WTC11 (cell line): ENCODE measurements at regions not wholly inside any gene's neighbourhood (a gene's known extent, or its start where the extent isn't known, plus 50 kb on each side); places are given as distances from the start of the nearest gene placed in this dataset.

Experiments
- AFF4 ChIP-seq: sonication (generic); formaldehyde crosslinking; IDR thresholded peaks from 2 replicates; pipeline ENCODE4 v1.8.1; 2023; ENCODE audit warnings: mild to moderate bottlenecking, missing genetic modification reagents, borderline replicate concordance
- ATF1 ChIP-seq: sonication (generic); formaldehyde crosslinking; IDR thresholded peaks from 2 replicates; pipeline ENCODE4 v1.8.1; 2023; ENCODE audit warnings: mild to moderate bottlenecking, moderate library complexity, missing genetic modification reagents
- TEAD4 ChIP-seq: sonication (generic); formaldehyde crosslinking; IDR thresholded peaks from 2 replicates; pipeline ENCODE4 v1.8.0; 2022; ENCODE audit warnings: mild to moderate bottlenecking, missing genetic modification reagents
- TF ChIP-seq, protein P1 (sequence below): fragments of 200-600 bp; IDR thresholded peaks from 2 replicates; pipeline ENCODE4 v1.8.0; 2022; ENCODE audit warnings: antibody characterized with exemption
- TF ChIP-seq, protein P2 (sequence below): sonication (generic); formaldehyde crosslinking; conservative IDR thresholded peaks from 2 replicates; pipeline ENCODE4 v1.8.1; 2022; ENCODE audit warnings: mild to moderate bottlenecking, missing genetic modification reagents
- TF ChIP-seq, protein P3 (sequence below): sonication (generic); formaldehyde crosslinking; IDR thresholded peaks from 2 replicates; pipeline ENCODE4 v1.8.1; 2023; ENCODE audit warnings: mild to moderate bottlenecking, missing genetic modification reagents, moderate library complexity

DNA sequence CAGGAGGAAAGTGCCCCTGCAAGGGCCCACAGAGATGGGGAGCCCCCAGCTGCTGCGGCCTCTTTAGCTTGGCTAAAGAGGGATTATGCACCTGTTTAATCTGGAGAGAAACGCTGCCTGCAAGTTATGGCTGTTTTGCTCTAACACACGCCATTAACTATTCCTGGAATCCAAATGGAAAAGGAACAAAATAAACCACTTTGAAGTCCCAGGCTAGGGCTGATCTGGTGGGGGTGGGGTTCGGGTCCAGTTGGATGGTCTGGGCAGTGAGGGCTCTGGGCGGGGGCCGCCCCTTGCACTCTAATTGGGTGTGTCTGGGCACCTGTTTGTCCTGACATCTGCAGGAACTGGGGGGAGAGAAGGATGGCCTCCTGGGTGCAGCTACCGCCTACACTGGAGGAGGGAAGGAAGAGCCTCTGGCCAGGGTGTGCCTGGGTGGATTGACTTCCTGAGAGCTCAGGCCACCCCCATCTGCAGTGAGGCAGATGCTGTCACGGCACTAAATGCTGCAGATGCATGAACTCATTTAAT lies 300.6 kb downstream of the ZEB1 start:
- TF ChIP-seq, protein P1, sequence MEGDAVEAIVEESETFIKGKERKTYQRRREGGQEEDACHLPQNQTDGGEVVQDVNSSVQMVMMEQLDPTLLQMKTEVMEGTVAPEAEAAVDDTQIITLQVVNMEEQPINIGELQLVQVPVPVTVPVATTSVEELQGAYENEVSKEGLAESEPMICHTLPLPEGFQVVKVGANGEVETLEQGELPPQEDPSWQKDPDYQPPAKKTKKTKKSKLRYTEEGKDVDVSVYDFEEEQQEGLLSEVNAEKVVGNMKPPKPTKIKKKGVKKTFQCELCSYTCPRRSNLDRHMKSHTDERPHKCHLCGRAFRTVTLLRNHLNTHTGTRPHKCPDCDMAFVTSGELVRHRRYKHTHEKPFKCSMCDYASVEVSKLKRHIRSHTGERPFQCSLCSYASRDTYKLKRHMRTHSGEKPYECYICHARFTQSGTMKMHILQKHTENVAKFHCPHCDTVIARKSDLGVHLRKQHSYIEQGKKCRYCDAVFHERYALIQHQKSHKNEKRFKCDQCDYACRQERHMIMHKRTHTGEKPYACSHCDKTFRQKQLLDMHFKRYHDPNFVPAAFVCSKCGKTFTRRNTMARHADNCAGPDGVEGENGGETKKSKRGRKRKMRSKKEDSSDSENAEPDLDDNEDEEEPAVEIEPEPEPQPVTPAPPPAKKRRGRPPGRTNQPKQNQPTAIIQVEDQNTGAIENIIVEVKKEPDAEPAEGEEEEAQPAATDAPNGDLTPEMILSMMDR, result no peak
- TF ChIP-seq, protein P2, sequence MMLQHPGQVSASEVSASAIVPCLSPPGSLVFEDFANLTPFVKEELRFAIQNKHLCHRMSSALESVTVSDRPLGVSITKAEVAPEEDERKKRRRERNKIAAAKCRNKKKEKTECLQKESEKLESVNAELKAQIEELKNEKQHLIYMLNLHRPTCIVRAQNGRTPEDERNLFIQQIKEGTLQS (CRISPR knock-in tag), result no peak
- TF ChIP-seq TEAD4 (CRISPR knock-in tag) (no peak), ATF1 (no peak), AFF4 (no peak)
- TF ChIP-seq, protein P3, sequence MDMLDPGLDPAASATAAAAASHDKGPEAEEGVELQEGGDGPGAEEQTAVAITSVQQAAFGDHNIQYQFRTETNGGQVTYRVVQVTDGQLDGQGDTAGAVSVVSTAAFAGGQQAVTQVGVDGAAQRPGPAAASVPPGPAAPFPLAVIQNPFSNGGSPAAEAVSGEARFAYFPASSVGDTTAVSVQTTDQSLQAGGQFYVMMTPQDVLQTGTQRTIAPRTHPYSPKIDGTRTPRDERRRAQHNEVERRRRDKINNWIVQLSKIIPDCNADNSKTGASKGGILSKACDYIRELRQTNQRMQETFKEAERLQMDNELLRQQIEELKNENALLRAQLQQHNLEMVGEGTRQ (CRISPR knock-in tag), result no peak
